Ishikawa (cell line): ENCODE measurements at regions not wholly inside any gene's neighbourhood (a gene's known extent, or its start where the extent isn't known, plus 50 kb on each side); places are given as distances from the start of the nearest gene placed in this dataset.

Experiments
- CEBPB ChIP-seq: IDR thresholded peaks from 2 replicates; pipeline ENCODE4 v1.6.1; 2012
- MAX ChIP-seq: IDR thresholded peaks from 2 replicates; pipeline ENCODE4 v1.6.1; 2012

GRCh38 chr14:53778263-53778662 lies 178.4 kb downstream of the BMP4 start:
- TF ChIP-seq CEBPB = no peak
- no peak for TF ChIP-seq MAX
